ENCODE measurements at regions not wholly inside any gene's neighbourhood (a gene's known extent, or its start where the extent isn't known, plus 50 kb on each side); places are given as distances from the start of the nearest gene placed in this dataset.
"Not testable (repeated sequence)": the region's sequence is repeated elsewhere in the genome, so short reads cannot be mapped to it uniquely, and the experiment has no call there.

GRCh38 chr12:13911756-13912554 lies 69.4 kb downstream of the GRIN2B start:
- H3K27me3 ChIP-seq (ENCODE audit: control insufficient read depth in 4 of 4, insufficient read depth in 4 of 4, low read length in 3 of 4): peaks cover 0 to 4% (median 1%) of the 10 kb centered on the region in 4 donors
- no peaks in the 10 kb centered on the region for H3K36me3 ChIP-seq (ENCODE audit: control insufficient read depth in 4 of 4, insufficient read depth in 3 of 4, low read depth in 1 of 4, low read length in 3 of 4)

GRCh38 chr12:13905794-13906193 lies 75.6 kb downstream of the GRIN2B start:
- no peak overlapping the region for H3K4me3 ChIP-seq (ENCODE audit: low read depth in 1 of 3, low read length in 3 of 3)
- WGBS: 76% methylated on average over 4 of the region's 4 CpGs
- no peaks in the 10 kb centered on the region for H3K36me3 ChIP-seq (ENCODE audit: control insufficient read depth in 4 of 4, insufficient read depth in 3 of 4, low read depth in 1 of 4, low read length in 3 of 4)
- H3K27ac ChIP-seq (ENCODE audit: low read depth in 1 of 2, low read length in 2 of 2): no peak overlapping the region
- H3K27me3 ChIP-seq (ENCODE audit: control insufficient read depth in 4 of 4, insufficient read depth in 4 of 4, low read length in 3 of 4): no peaks in the 10 kb centered on the region
- no peaks in the 10 kb centered on the region for H3K4me1 ChIP-seq (ENCODE audit: control insufficient read depth in 4 of 4, insufficient read depth in 4 of 4, low read length in 3 of 4)
- TF ChIP-seq MAX (IDR thresholded peaks at IDR 0.05): no peak
- no peak for TF ChIP-seq YY1 (IDR thresholded peaks at IDR 0.05)
- TF ChIP-seq REST (IDR thresholded peaks at IDR 0.05): no peak
- TF ChIP-seq TAF1 (conservative IDR thresholded peaks at IDR 0.05): no peak
- no peak for TF ChIP-seq HNF4G (IDR thresholded peaks at IDR 0.05)
- no peak for TF ChIP-seq GABPA (IDR thresholded peaks at IDR 0.05 in 1 of 2, conservative IDR thresholded peaks at IDR 0.05 in 1 of 2)
- no peak for TF ChIP-seq ATF3 (IDR thresholded peaks at IDR 0.05)
- no peak overlapping the region for H3K9ac ChIP-seq (ENCODE audit: low read depth in 1 of 2, low read length in 2 of 2)
- no peak for DNase-seq (ENCODE audit: low spot score)
- no peaks in the 10 kb centered on the region for H3K9me3 ChIP-seq (ENCODE audit: control insufficient read depth in 4 of 4, low read length in 3 of 4)

More at GRCh38 chr12:13911756-13912554, 69.4 kb downstream of the GRIN2B start:
- TF ChIP-seq NR2F2 (IDR thresholded peaks at IDR 0.05): no peak
- H3K9me3 ChIP-seq (ENCODE audit: control insufficient read depth in 4 of 4, low read length in 3 of 4): no peaks in the 10 kb centered on the region
- H3K4me3 ChIP-seq (ENCODE audit: low read depth in 1 of 3, low read length in 3 of 3): no peak overlapping the region
- no peak overlapping the region for H3K9ac ChIP-seq (ENCODE audit: low read depth in 1 of 2, low read length in 2 of 2)
- WGBS: 83% methylated on average over 18 of the region's 18 CpGs
- no peak overlapping the region for H3K27ac ChIP-seq (ENCODE audit: low read depth in 1 of 2, low read length in 2 of 2)
- no peak for DNase-seq (ENCODE audit: low spot score)
- H3K4me1 ChIP-seq (ENCODE audit: control insufficient read depth in 4 of 4, insufficient read depth in 4 of 4, low read length in 3 of 4): no peaks in the 10 kb centered on the region

GRCh38 chr12:13900718-13901117 lies 80.7 kb downstream of the GRIN2B start:
- no peak for DNase-seq (ENCODE audit: low spot score)
- TF ChIP-seq SP1 (IDR thresholded peaks at IDR 0.05) (no peak), REST (IDR thresholded peaks at IDR 0.05) (no peak), NR2F2 (IDR thresholded peaks at IDR 0.05) (no peak)
- H3K27me3 ChIP-seq (ENCODE audit: control insufficient read depth in 4 of 4, insufficient read depth in 4 of 4, low read length in 3 of 4): no peaks in the 10 kb centered on the region
- H3K27ac ChIP-seq (ENCODE audit: low read depth in 1 of 2, low read length in 2 of 2): no peak overlapping the region
- no peak overlapping the region for H3K9ac ChIP-seq (ENCODE audit: low read depth in 1 of 2, low read length in 2 of 2)
- no peaks in the 10 kb centered on the region for H3K4me1 ChIP-seq (ENCODE audit: control insufficient read depth in 4 of 4, insufficient read depth in 4 of 4, low read length in 3 of 4)
- WGBS: 76% methylated on average over 3 of the region's 3 CpGs
- no peaks in the 10 kb centered on the region for H3K9me3 ChIP-seq (ENCODE audit: control insufficient read depth in 4 of 4, low read length in 3 of 4)
- H3K36me3 ChIP-seq (ENCODE audit: control insufficient read depth in 4 of 4, insufficient read depth in 3 of 4, low read depth in 1 of 4, low read length in 3 of 4): no peaks in the 10 kb centered on the region
- H3K4me3 ChIP-seq (ENCODE audit: low read depth in 1 of 3, low read length in 3 of 3): no peak overlapping the region

GRCh38 chr12:13898387-13898786 lies 83.0 kb downstream of the GRIN2B start:
- H3K27ac ChIP-seq (ENCODE audit: low read depth in 1 of 2, low read length in 2 of 2); H3K9me3 ChIP-seq (ENCODE audit: control insufficient read depth in 4 of 4, low read length in 3 of 4); H3K27me3 ChIP-seq (ENCODE audit: control insufficient read depth in 4 of 4, insufficient read depth in 4 of 4, low read length in 3 of 4); H3K9ac ChIP-seq (ENCODE audit: low read depth in 1 of 2, low read length in 2 of 2); H3K4me1 ChIP-seq (ENCODE audit: control insufficient read depth in 4 of 4, insufficient read depth in 4 of 4, low read length in 3 of 4); H3K36me3 ChIP-seq (ENCODE audit: control insufficient read depth in 4 of 4, insufficient read depth in 3 of 4, low read depth in 1 of 4, low read length in 3 of 4); H3K4me3 ChIP-seq (ENCODE audit: low read depth in 1 of 3, low read length in 3 of 3); DNase-seq (ENCODE audit: low spot score): not testable (repeated sequence)
- 79% methylated on average over 5 of the region's 5 CpGs for WGBS

Measured in liver (tissue), 7 donors.